OCI-M2 (cell line): ENCODE measurements at regions not wholly inside any gene's neighbourhood (a gene's known extent, or its start where the extent isn't known, plus 50 kb on each side); places are given as distances from the start of the nearest gene placed in this dataset.
"Not testable (repeated sequence)": the region's sequence is repeated elsewhere in the genome, so short reads cannot be mapped to it uniquely, and the experiment has no call there.

Experiments used
- DNase-seq: peaks from one replicate; lab custom pipeline; 2025; ENCODE audit not compliant: unreplicated experiment; lab: John Stamatoyannopoulos, UW

DNA sequence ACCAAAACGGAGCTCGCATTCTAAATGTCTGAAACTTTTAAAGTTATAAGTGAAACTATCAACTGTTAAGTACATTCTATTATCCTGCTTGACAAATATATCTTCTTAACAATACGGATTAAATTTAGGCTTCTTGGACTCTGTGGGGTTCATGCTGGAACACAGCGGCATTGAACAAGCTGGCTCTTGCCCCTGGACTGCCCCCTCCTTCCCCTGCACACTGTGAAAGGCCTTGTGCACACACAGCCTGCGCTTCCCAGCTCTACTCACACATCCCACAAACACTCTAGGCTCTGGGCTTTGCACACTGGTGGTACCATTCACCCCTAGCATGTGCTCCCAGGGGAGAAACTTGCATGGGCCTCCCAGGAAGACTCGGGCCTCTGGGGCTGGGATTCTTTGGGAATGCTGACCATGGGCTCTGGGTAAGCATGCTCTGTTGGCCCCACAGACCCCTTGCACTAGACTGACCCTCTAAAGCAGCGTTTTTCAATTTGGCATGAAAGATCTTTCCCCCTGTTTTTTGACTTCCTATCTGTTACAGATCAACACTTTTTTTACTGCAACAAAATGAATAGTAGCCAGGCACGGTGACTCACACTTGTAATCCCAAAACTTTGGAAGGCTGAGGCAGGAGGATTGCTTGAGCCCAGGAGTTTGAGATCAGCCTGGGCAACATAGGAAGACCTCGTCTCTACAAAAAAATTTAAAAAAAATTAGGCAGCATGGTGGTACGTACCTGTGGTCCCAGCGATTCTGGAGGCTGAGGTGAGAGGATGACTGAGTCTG lies 96.2 kb upstream of the CPM start:
- no peak for DNase-seq

DNA sequence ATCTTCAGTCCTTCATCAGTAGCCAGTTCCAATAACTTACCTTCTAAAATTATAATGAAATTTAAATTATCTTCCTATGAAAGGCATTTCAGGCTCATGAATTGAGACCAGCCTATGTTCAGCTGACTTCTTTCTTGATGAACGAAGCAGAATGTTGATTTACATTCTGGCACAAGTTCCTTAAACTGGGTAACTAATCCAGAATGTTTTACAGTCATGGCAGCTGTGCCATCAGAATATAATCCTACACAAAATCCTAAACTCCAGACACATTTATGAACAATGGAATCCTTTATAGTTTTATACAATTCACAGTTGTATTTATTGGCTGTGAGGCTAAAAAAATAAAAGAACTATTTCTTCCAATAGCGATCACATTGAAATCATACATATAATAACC lies 97.3 kb upstream of the CPM start:
- no peak for DNase-seq

DNA sequence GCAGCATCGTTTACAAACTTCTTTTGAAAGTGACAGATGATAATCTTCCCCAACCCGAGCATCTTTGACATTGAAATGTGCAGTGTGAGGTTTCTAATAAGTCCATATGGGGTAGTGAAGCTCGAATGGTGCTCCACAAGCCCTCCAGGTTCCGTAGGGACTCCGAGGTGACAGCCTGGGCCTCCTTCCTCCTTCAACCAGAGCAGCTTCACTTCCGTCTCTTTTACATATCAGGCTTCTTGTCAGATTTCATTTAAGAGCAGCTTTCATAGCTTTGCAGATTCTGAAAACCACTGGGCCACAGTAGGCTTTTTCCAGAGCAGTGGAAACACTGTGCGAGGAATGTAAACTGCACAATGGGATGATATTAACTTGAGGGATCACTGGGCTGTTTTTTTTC lies 103.6 kb upstream of the CPM start:
- DNase-seq: no peak

DNA sequence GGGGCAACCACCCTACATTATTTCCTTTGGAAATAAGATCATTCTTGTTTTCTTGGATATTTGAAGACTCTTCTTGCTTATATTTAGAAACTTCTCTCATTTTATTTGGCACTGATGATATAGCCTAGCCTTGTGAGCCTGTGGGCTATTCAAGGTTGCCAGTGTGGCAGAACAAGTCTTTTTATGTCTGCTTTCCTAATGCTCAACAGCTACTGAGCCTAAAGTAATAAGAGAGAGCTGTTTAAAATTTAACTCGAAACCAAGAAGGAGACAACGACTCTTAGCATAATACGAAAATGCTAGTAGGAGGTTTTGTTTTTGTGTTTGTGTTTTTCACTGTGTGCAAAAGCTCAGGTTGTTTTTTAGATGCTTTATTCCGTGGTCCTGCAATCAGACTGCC lies 104.0 kb upstream of the CPM start:
- no peak for DNase-seq

DNA sequence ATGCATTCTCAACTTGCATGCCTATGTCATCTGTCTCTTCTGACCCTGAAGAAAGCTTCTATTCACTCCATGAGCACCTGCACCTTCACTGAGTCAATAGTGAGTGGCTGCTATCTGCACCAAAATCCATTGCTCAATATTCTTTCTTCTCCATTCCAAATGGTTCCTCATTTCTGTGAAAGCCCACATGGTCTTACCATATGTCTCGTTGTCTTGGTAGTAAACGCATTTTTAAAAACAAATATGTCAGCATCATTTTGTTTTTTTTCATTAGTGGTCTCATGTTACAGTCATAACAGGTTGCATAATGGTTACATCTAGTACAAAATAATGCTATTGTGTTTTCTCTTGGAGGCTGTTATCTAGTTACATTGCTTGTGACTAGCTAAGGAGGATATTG lies 106.9 kb upstream of the CPM start:
- no peak for DNase-seq

DNA sequence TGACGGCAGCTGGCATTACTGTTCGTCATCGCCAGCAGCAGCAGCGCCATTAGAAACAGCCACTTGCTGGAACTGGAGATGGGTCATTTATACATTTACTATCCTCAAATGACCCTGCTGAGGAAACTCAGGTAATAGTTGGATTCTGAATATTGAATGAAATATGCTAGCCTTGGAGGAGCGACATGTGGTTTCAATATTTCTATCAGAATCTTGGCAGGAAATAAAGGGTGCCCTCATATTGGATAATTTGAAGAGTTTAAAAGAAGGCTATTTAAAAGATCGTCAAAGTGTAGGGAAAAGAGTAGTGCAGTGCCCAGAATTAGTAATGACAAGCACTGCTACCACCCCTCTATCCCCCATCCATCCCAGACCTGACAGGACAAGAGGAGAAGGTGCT lies 109.6 kb upstream of the CPM start:
- DNase-seq: no peak

DNA sequence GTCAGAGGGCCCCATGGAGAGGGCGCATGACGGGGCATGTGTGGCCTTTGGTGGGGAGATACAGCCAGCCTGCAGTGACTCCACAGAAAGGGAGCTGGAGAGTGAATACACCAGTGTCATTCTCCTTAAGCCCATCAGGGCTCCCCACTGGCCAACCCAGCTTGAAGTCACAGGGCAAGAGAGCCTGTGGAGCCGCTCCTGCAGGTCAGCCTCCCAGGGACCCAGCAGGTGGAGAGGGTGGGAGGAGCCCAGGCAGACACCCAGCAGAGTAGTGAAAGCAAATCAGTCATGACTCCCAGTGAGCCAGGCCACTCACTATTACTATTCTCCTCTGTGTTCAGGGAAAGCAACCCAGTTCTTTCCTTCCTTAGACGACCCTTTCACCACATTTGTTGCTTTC lies 110.0 kb upstream of the CPM start:
- no peak for DNase-seq

DNA sequence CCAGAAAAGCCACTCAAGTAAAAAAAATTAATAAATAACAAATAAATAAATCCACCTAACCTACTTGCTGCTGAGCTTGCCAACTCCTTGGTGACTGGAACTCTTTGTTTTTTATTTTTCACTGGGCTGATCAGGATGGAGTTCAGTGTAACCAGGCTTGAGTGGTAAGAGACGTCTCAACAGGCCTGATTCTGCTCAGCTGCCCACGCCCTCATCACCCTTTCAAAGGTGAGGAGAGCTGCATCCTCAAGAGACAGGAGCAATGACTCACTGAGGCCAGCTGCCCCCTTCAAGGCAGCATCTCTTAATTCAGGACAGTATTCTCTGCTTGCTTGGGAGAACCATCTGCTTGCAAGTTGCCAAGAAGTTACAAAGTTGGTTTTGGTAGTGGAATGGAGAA lies 111.9 kb upstream of the CPM start:
- no peak for DNase-seq

DNA sequence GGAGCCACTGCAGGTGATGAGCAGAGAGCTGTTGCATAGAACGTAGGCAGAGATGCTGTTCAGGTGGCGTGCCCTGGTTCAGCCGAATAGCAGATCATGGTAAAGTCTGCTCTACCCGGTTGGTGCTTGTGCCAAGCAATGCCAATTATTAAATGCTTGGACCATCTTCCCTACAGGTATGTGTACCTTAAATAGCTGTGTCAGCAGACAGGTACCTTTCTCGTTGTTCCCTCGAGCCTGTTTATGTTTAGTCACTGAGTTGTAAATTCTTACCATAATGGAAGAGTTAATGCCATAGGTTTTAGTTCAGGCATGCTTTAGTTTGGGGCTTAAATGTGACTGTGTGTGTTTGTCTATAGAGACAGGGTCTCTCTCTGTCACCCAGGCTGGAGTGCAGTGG lies 112.5 kb upstream of the CPM start:
- DNase-seq: no peak

DNA sequence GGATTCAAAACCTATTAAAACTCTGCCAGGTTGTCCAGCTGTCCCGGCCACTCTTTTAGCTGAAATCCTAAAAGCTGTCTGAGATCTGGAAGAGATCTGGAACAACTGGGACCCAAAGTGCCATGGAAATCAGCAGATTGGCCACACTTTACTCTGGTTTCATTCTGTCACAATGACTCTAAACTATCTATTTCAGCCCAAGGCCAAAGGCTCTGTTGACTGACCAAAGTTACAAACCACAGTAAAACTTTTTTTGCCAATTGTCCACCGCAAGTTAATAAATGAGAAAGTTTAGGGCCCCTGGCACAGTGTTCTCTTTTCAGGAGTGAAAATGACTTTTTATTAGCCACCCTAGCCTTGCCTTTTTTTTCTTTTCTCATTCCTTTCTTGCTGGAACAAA lies 113.4 kb upstream of the CPM start:
- no peak for DNase-seq

DNA sequence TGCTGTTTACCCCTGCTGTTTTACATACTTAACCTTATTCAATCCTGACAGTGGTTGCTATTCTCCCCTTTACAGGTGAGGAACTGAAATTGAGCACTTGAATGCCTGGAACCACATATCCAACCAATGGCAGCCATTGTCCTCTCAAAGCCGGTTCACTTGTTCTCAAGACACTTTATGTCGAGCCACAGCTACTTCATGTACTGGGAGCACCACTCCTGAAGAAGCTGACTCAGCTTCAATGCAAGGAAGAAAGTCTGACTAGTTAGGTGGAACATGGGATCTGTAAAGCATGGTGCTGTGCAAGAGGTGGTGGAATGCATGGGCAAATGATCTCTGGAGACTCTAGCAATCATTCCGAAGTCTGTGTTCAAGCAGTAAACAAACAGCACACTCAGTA lies 113.9 kb upstream of the CPM start:
- no peak for DNase-seq

DNA sequence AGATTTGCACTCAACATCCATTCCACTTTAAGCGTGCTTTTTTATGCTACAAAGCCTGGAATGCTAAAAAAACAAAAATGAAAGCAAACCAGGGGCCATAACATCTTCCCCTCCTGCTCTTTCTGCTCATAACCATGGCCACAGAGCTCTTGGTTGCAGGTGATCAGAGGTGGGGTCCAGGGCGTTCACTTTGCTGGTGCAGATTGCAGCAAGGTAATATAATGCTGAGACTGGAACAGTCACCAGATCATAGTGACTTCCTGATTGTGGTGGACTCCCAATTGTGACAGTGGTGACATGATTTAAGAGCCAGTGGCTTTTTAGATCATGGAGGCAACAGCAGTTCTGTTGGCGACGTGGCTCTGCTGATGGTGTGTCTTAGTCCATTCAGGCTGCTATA lies 115.0 kb upstream of the CPM start:
- no peak for DNase-seq

DNA sequence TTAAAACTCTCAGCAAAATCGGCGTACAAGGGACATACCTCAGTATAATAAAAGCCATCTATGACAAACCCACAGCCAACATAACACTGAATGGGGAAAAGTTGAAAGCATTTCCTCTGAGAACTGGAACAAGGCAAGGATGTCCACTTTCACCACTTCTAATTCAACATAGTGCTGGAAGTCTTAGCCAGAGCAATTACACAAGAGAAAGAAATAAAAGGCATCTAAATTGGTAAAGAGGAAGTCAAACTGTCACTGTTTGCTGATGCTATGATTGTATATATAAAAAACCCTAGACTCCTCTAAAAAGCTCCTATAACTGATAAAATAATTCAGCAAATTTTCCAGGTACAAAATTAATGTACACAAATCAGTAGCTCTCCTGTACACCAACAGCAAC lies 116.9 kb upstream of the CPM start:
- not testable (repeated sequence) for DNase-seq

DNA sequence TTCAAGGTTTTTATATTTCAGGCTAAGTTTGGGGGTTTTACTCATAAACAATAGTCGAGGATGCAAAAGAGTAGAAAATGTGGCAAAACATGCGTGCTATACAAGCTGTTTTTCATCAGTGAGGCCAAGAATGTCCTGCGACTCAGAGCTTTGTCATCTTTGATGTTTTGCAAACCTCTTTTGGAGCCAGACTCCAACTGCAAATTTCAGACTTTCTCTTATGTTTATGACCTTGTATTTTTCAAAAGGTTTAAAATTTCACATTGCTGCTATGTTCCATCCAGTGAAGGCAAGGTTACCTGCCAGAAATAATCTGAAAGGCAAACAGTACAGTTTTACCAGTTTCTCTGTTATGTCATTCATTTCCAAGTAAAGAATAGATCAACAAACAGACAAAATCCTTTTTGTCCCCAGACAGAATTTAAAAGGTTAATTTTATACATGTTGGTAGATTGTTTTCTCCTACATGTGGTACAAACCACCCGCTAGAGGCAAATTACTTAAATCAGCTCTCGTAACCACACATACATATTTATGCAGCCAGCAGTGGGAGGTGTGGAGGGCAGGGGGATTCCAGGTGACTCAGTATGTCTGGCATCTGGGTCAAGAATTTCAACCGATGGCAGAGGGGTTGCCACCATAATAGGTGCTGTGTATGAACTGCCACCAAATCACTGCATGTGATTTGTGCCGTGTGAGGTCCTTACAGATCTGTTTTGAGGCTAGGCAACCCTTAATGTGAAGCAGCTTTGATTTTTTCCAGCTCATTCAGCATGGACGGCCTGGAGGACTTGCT lies 119.8 kb upstream of the CPM start:
- no peak for DNase-seq

DNA sequence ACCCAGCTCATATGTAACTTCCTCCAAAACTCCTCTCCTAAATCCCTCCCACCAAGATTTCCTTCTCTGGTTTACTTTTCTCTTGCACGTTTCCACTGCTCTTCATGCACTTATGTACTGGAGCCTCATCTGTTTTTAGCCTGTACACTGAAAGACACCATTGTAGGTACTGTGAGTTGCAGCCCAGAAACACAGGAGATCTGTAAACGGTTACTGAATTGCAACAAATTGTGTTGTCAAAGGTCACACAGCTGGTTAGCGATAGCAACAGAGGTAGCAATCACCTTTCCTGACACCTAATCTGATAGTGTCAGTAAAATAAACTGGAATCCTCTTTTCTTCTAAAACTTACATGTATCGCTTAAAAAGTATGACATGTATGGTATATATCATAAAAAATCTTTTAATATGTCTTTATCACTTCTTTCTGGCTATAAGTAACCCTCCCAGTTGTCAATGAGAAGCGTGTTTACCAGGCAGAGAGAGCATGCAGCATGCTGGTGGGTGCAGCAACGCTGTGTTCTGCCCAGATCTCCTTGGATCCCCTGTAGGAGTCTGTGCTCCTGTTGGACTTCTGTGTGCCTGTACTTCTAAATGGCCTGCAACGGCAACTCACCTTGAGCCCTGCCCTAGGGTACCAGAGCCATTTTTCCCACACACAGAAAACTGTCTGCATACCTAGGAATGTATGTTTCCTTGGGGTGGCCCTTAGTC lies 121.5 kb upstream of the CPM start:
- DNase-seq: no peak

DNA sequence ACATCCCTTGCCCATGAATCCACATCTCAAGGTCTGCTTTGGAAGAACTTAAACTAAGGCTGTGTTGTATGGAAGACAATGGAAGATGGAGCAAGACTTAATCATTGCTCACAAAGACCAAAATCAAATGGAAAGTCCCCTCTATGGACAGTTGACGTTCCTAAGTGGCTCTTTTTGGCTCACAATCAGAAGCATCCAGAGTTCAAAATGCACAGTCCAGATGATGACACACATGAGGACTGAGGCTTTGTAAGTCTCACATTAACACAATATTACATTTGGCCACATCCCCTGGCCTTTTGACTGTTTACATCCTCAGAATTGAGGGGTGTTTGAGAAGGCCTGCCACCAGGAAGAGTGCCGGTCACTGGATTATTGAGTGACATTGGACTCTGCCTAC lies 122.3 kb upstream of the CPM start:
- DNase-seq: no peak

DNA sequence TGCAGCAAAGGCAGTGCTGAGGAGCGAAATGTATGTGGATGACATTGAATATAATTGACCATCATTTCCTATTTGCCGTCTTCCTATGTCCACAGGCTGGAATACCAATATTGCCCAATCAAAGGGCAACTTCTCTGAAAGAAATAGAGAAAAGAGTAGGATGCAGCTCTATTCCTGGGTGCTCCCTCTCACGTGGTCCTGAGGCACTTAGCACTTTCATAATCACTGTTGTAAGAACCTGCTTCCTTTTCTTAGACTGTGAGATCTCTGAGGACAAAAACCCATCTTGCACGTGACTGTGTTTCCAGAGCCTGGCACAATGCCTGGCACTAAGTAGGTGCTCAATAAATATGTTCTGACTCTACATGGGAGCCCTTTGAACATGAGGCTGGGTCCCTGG lies 122.7 kb upstream of the CPM start:
- no peak for DNase-seq

DNA sequence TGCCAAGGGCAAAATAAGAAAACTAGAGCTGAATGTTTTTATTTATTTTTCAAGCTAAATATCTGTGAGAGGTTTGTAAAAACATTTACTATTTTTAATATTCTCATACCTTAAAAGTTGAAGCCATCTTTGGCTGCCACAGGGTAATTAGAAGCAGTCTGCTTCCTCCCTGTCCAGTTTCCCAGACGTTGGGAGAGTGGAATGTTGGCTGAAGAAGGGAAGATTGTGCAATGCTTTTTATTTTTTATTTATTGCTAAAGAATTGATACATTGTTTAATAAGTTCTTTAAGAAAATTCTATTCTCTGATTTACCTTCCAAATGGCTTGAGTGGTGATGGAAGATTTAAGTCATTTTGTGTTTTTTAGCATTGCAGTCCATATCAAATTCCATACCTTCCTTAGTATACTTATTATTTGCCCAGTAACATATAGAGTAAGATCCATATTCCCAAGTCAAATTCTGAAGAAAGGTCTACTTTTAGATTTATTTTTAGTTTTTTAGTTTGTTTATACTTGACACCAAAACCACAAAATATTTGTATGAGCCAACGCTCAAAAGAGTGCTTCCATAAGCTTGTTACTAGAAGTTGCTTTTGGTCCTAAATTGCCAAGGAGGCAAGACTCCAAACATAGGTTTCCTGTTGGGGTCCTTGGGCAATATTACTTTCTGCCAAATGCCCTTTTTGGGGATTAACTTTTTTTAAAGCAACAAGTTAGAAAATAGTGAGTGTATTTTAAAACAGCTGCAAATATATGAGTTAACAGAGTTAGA lies 124.0 kb upstream of the CPM start:
- DNase-seq: no peak

DNA sequence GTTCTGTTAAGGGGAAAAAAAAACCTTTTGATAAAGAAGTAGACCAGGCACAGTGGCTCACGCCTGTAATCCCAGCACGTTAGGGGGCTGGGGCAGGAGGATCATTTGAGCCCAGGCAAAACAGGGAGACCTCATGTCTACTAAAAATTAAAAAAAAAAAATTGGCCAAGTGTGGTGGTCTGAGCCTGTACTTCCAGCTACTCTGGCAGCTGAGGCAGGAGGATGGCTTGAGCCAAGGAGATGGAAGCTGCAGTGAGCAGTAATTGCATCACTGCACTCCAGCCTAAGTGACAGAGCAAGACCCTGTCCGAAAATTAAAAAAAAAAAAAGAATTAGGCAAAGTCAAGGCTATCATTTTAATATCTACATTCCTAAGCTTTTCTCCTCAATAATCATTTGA lies 124.8 kb upstream of the CPM start:
- no peak for DNase-seq

DNA sequence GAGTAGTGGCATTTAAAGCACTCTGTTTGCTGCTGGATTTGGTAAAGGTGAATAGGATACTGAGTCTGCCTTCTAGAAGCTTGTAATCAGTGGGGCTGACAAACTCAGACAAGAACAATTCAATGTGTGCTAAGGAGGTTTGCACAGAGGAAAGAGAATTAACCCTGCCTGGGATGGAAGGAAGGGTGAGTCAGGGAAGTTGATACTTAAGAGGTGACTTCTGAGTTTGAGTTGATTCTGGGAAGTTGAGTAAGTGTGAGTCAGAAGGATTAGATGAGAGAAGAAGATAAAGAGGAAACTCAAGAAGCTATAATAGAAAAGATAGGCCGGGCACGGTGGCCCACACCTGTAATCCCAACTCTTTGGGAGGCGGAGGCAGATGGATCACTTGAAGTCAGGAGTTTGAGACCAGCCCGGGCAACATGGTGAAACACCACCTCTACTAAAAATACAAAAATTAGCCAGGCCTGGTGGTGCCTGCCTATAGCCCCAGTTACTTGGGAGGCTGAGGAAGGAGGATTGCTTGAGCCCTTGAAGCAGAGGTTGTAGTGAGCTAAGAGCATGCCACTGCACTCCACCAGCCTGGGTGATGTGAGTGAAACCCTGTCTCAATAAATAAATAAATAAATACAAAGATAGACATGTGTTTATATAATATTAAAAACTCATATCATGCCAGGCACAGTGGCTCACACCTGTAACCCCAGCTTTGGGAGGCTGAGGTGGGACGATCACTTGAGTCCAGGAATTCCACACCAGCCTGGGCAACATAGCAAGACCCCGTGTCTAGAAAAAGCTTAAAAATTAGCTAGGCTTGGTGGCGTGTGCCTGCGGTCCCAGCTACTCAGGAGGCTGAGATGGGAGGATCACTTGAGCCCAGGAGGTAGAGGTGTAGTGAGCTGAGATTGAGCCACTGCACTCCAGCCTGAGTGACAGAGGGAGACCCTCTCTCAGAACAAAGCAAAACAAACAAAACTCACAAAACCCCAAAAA lies 126.8 kb upstream of the CPM start:
- no peak for DNase-seq
